ENCODE measurements at regions not wholly inside any gene's neighbourhood (a gene's known extent, or its start where the extent isn't known, plus 50 kb on each side); places are given as distances from the start of the nearest gene placed in this dataset.

GRCh38 chr4:159598602-159599001 is 495.7 kb downstream of the RAPGEF2 start:
- Histone ChIP-seq H3K27ac (ENCODE audit: low read depth, low read length) (no peak overlapping the region), H3K4me2 (ENCODE audit: low read length) (no peak overlapping the region), H3K4me3 (ENCODE audit: insufficient read depth, low read depth, low read length) (no peak overlapping the region), H3K79me2 (ENCODE audit: insufficient read depth, low read length) (no peaks in the 10 kb centered on the region), H2AFZ (ENCODE audit: low read depth, low read length) (no peak overlapping the region), H3K9ac (ENCODE audit: low read length) (no peak overlapping the region), H3K27me3 (ENCODE audit: insufficient read depth, low read length) (no peaks in the 10 kb centered on the region), H4K20me1 (ENCODE audit: insufficient read depth, low read length) (no peaks in the 10 kb centered on the region), H3K9me3 (ENCODE audit: insufficient read depth, low read depth, low read length) (no peaks in the 10 kb centered on the region), H3K4me1 (ENCODE audit: insufficient read depth, low read length) (no peaks in the 10 kb centered on the region), H3K36me3 (ENCODE audit: insufficient read depth, low read length) (no peaks in the 10 kb centered on the region)
- Mint-ChIP-seq H3K36me3 (ENCODE audit: low read depth, unreplicated experiment) (no peaks in the 10 kb centered on the region), H3K27ac (ENCODE audit: unreplicated experiment) (no peak overlapping the region), H3K9me3 (ENCODE audit: unreplicated experiment) (no peaks in the 10 kb centered on the region), H3K4me1 (ENCODE audit: low read depth, unreplicated experiment) (no peaks in the 10 kb centered on the region), H3K4me3 (ENCODE audit: unreplicated experiment) (no peak overlapping the region), H3K27me3 (ENCODE audit: low read depth, unreplicated experiment) (no peaks in the 10 kb centered on the region)
- TF ChIP-seq CTCF (IDR thresholded peaks at IDR 0.05; ENCODE audit: insufficient read depth, low read depth, low read length), result no peak
- TF ChIP-seq EZH2 (IDR thresholded peaks at IDR 0.05; ENCODE audit: insufficient read depth, low read length), result no peak
- DNase-seq (ENCODE audit: low read depth) (peak; percentile 3), FAIRE-seq (no peak)

- Mint-ChIP-seq H3K27me3 (ENCODE audit: low read depth, unreplicated experiment) (no peaks in the 10 kb centered on the region), H3K9me3 (ENCODE audit: unreplicated experiment) (no peaks in the 10 kb centered on the region), H3K36me3 (ENCODE audit: low read depth, unreplicated experiment) (no peaks in the 10 kb centered on the region), H3K4me1 (ENCODE audit: low read depth, unreplicated experiment) (peaks cover 3% of the 10 kb centered on the region), H3K4me3 (ENCODE audit: unreplicated experiment) (no peak overlapping the region), H3K27ac (ENCODE audit: unreplicated experiment) (no peak overlapping the region)
- Histone ChIP-seq H3K9me3 (ENCODE audit: insufficient read depth, low read depth, low read length) (no peaks in the 10 kb centered on the region), H3K27me3 (ENCODE audit: insufficient read depth, low read length) (no peaks in the 10 kb centered on the region), H2AFZ (ENCODE audit: low read depth, low read length) (no peak overlapping the region), H3K27ac (ENCODE audit: low read depth, low read length) (no peak overlapping the region), H3K79me2 (ENCODE audit: insufficient read depth, low read length) (no peaks in the 10 kb centered on the region), H4K20me1 (ENCODE audit: insufficient read depth, low read length) (no peaks in the 10 kb centered on the region), H3K4me1 (ENCODE audit: insufficient read depth, low read length) (no peaks in the 10 kb centered on the region), H3K9ac (ENCODE audit: low read length) (no peak overlapping the region), H3K36me3 (ENCODE audit: insufficient read depth, low read length) (no peaks in the 10 kb centered on the region), H3K4me3 (ENCODE audit: insufficient read depth, low read depth, low read length) (no peak overlapping the region), H3K4me2 (ENCODE audit: low read length) (no peak overlapping the region)
- DNase-seq (ENCODE audit: low read depth) (no peak), FAIRE-seq (no peak)
- TF ChIP-seq EZH2 (IDR thresholded peaks at IDR 0.05; ENCODE audit: insufficient read depth, low read length), result no peak
These were observed 497.2 kb downstream of the RAPGEF2 start for GRCh38 chr4:159600061-159600460.

GRCh38 chr4:159604781-159605180 is 501.9 kb downstream of the RAPGEF2 start:
- H3K9me3 Mint-ChIP-seq (ENCODE audit: unreplicated experiment), result peaks cover 2% of the 10 kb centered on the region
- Histone ChIP-seq H3K27me3 (ENCODE audit: insufficient read depth, low read length) (no peaks in the 10 kb centered on the region), H4K20me1 (ENCODE audit: insufficient read depth, low read length) (no peaks in the 10 kb centered on the region), H3K79me2 (ENCODE audit: insufficient read depth, low read length) (no peaks in the 10 kb centered on the region), H2AFZ (ENCODE audit: low read depth, low read length) (no peak overlapping the region), H3K9me3 (ENCODE audit: insufficient read depth, low read depth, low read length) (no peaks in the 10 kb centered on the region), H3K4me3 (ENCODE audit: insufficient read depth, low read depth, low read length) (no peak overlapping the region), H3K4me2 (ENCODE audit: low read length) (no peak overlapping the region), H3K27ac (ENCODE audit: low read depth, low read length) (no peak overlapping the region), H3K36me3 (ENCODE audit: insufficient read depth, low read length) (no peaks in the 10 kb centered on the region), H3K9ac (ENCODE audit: low read length) (no peak overlapping the region), H3K4me1 (ENCODE audit: insufficient read depth, low read length) (no peaks in the 10 kb centered on the region)
- H3K27ac Mint-ChIP-seq (ENCODE audit: unreplicated experiment), result no peak overlapping the region
- H3K36me3 Mint-ChIP-seq (ENCODE audit: low read depth, unreplicated experiment), result no peaks in the 10 kb centered on the region
- DNase-seq (ENCODE audit: low read depth) (no peak), FAIRE-seq (no peak)
- TF ChIP-seq CTCF (IDR thresholded peaks at IDR 0.05; ENCODE audit: insufficient read depth, low read depth, low read length), result no peak
- no peak for TF ChIP-seq EZH2 (IDR thresholded peaks at IDR 0.05; ENCODE audit: insufficient read depth, low read length)
- no peaks in the 10 kb centered on the region for H3K27me3 Mint-ChIP-seq (ENCODE audit: low read depth, unreplicated experiment)
- H3K4me1 Mint-ChIP-seq (ENCODE audit: low read depth, unreplicated experiment), result peaks cover 14% of the 10 kb centered on the region
- no peak overlapping the region for H3K4me3 Mint-ChIP-seq (ENCODE audit: unreplicated experiment)
